H54 (cell line): ENCODE measurements at regions not wholly inside any gene's neighbourhood (a gene's known extent, or its start where the extent isn't known, plus 50 kb on each side); places are given as distances from the start of the nearest gene placed in this dataset.
"Not testable (repeated sequence)": the region's sequence is repeated elsewhere in the genome, so short reads cannot be mapped to it uniquely, and the experiment has no call there.

Experiments used
- DNase-seq: peaks from one replicate; pipeline ENCODE4 v3.0.0; 2011; ENCODE audit warnings: low spot score, mixed read lengths; ENCODE audit not compliant: insufficient read length
- FAIRE-seq: peaks from 3 replicates; lab custom pipeline; 2011; peaks lifted over from hg19 to GRCh38; lab: Jason Lieb, UNC
- POLR2A ChIP-seq: IDR thresholded peaks from 2 replicates; pipeline ENCODE4 v1.6.1; 2011; ENCODE audit warnings: low read depth, mild to moderate bottlenecking, low read length

DNA sequence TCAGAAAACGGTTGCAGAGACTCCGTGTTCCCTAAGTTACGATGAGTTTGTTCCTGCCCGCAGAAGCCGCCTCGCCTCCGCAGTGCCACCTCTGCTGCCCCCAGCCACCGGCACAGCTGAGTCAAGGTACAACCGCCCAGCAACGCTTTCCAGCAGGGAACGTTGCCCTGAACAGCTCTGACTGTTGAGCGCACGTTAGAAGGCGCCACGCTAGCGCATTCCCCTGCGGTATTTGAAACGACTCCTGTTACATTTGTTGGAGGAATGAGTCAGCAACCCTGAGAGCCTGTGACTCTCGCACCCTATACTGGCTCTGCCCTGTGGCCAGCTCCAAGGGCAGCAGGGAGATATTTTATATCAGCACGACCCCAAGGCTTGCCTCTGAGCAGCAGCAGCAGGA, 302.8 kb downstream of the TEX29 start:
- no peak for DNase-seq
- no peak for FAIRE-seq
- TF ChIP-seq POLR2A, result no peak

DNA sequence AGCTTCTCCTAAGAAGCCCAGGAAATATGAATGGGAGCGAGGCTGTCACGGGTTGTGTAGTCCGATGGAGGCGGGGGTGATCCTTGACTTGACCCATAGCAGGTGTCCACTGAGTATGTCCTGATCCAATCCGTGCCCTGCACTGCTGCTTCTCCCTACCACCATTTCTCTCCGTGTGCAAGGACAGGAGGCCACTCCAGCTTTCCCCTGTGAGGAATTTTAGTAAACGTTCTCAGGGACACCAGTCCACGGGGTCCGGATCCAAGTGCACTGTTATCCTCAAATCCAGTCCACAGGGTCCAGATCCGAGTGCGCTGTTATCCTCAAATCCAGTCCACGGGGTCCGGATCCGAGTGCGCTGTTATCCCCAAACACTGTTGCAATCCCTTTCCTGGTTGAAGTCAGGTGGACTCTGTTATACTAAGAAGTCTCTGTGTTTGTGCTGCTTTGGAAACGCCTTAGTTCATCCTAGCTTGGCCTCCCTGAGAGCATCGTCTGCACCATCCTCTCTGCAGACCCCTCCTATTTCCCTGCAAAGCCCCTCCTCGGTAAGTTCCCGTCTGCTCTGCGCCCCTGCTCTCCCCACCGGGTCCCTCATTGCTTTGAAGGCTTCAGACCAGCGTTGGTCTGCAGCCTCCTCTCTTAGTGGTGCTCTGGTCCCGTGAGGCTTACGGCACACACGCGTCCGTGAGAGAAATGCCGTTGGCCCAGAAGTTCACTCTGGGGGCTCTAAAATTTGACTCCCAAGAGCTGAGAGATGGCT, 303.5 kb downstream of the TEX29 start:
- TF ChIP-seq POLR2A, result no peak
- DNase-seq, result no peak
- FAIRE-seq, result no peak

DNA sequence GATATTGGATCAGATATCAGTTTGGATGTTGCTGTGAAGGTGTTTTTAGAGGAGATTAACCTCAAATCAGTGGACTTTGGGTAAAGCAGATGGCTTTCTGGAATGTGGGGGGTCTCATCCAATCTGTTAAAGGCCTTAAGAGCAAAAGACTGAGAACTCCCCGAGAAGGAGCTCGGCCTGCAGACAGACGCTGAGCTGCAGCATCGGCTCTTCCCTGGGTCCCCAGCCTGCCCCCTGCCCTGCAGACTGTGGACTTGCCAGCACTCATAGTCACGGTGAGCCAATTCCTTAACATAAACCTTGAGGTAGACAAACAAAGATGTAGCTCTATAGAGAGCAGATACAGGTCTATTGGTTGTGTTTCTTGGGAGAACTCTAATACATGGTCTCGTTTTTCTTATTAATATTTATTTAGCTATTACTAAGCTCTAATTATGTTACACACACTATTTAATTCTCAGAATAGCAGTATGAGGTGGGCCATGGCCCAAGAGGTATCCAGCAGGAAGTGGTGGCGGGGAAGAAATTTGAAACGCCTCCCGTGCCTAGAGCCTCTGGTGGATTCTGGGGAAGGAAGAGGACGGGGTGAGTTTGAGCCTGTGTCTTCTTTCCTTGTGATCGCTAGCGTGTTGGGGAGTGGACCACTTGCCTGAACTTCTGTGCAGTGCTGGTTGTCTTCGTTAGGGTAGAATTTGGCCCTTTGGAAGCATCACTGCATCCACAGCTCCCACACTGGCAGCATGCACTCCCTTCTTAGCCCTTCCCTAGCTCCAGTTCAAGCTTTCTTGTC, 305.3 kb downstream of the TEX29 start:
- no peak for FAIRE-seq
- DNase-seq, result no peak
- no peak for TF ChIP-seq POLR2A

DNA sequence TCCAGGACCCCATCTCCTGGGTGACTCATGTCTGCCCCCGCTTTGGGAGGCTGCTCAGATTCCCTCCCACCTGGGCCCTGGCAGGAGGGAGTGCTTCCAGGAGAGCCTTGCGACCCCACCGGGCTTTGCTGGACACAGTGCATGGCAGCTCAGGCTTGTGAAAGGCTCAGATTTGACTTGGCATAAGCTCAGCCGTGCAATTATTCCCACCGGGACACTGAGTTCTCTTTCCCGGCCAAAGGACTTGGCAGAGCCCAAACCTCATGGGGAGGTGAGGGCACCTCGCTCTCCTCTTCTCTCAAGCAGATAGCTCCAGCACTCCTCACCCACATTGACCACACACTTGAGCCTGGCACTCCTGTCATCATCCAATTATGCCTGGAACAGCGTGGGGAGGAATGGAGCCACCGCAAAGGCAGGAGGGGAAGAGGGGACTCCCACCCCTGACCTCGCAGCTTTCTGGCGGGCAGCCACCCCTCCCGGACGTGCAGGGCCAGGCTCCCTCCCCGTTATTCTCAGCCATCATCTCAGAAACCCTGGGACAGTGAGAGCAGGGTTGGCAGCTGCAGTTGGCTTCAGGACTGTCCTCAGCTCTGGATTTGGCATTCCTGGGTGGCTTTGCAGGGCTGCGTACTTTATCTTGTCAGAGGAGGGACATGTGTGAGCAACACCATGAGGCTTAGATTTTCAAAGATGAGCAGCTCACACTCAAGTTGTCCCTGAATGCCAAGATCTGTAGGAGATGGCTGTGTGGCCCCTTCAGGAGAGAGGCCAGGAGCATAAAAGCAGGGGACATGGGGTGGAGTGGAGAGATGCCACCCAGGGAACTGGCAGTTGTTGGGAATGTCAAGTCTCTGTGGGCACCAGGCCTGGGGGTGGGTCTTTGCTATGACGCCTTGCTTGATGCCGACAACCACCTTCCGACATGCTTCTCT, 306.2 kb downstream of the TEX29 start:
- DNase-seq, result no peak
- no peak for TF ChIP-seq POLR2A
- no peak for FAIRE-seq

DNA sequence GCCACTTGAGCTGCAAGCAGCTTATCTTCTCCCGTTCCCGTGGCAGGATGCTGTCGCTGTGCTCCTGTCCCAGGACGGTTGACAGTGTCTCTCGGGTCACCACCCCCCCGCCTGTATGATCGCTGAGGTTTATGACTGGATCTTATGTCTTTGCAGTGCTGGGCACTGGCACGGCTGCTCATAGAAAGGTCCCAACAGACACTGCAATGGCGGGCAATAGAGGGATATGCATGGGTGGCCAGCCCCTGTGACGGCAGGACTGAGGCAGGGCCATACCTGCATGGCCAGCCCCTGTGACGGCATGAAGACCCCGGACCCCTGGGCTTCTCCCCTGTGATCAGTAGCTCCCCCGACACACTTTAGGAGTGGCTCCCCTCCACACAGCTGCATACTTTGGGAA, 307.2 kb downstream of the TEX29 start:
- no peak for TF ChIP-seq POLR2A
- DNase-seq, result no peak
- FAIRE-seq, result no peak

DNA sequence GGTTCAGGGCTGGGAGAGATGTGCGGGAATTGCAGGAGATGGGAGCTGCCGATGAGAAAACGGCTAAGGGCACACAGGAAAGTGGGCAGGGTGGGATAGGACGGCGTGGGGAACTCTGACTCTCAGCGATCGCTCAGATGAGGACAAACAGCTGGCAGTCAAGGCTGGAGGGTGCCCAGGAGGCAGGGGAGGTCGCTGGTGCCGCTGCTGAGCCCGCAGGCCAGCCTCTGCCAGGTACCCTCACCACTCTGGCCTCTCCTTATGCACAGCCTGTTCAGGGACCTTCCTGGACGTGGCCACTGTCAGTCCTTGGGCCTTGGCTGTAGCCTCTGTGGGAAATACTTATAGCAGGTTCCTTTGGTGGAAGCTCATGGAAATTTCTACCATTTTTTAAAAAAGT, 308.6 kb downstream of the TEX29 start:
- no peak for TF ChIP-seq POLR2A
- FAIRE-seq (no peak), DNase-seq (no peak)

DNA sequence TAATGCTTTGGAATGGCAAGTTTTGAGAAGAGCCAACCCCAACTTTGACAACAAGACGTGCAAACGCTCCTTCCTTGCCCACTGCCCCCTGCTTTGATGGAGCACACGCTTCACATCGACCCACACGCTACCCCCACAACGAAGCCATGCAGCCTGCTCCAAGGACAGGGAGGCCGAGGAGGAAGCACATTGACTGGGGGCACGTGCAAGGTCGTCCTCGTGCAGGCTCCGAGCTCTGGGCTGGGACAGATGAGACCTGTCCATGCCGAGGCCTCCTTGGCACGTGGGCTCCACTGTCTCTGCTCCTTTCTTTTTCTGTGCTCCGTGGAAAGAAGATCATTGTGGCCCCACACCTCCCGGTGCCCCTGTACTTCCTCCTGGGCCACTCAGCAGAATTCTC, 309.0 kb downstream of the TEX29 start:
- FAIRE-seq (no peak), DNase-seq (no peak)

DNA sequence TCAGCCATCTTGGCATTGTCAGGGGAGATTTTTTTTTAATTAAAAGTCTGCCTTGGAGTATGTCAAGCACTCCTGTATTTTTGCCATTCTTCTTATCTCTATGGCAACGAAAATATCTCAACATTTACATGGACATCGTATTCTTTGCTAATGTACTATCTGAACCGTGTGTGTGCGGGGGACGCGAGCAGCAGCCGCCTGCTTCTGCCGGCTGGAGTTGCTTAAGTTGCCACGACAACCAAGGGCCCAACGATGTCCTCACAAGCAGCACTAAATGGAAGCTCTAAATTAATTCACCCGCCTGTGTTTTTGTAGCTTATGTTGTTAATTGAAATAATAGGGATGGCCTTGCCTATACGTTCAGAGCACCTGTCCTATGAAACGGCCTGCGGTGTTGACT, 309.5 kb downstream of the TEX29 start:
- no peak for TF ChIP-seq POLR2A
- DNase-seq (no peak), FAIRE-seq (no peak)

More for the DNA sequence above, 309.0 kb downstream of the TEX29 start:
- TF ChIP-seq POLR2A, result no peak

DNA sequence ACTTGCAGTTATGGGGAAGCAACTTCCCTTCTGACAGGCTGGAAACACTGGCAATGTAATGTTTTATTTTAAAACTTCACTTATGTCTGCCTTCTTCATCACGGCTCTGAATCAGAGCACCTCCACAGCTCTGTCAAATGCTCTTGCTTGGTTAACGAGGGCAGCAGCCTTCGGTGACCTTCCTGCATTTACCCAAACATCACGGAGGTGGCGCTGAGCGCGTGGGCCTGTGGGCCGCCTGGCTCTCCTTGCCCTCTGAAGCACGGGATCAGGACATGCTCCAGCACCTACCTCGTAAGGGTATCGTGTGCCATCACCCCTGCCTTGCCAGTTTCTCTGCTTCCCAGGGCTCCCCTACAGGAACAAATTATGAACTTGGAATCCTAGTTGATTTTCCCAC, 310.0 kb downstream of the TEX29 start:
- FAIRE-seq (no peak), DNase-seq (no peak)
- no peak for TF ChIP-seq POLR2A

DNA sequence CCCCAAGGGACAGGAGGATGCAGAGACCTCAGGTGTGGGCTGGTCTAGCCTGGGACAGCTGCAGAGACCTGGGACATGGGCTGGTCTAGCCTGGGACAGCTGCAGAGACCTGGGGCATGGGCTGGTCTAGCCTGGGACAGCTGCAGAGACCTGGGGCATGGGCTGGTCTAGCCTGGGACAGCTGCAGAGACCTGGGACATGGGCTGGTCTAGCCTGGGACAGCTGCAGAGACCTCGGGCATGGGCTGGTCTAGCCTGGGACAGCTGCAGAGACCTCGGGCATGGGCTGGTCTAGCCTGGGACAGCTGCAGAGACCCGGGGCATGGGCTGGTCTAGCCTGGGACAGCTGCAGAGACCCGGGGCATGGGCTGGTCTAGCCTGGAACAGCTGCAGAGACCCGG, 310.8 kb downstream of the TEX29 start:
- not testable (repeated sequence) for FAIRE-seq, DNase-seq

DNA sequence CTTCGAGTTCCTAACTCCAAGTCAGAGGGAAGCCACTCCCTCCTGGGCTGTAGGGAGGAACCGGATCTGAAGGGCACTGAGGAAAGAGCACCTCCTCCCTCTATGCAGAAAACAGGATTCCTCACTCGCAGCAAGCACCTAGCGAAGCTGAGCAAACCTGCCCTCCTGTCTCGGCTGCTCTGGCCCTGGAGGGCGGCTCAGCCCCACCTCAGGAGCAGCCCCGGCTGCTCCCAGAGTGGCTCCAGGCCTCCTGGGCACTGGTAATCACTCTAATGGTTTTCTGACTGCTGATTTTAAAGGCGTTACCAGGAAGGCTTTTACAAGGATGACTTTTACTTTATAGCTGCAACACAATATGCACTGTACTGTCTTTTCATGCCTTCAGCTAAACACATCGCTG, 312.5 kb downstream of the TEX29 start:
- TF ChIP-seq POLR2A, result no peak
- FAIRE-seq, result no peak
- no peak for DNase-seq

DNA sequence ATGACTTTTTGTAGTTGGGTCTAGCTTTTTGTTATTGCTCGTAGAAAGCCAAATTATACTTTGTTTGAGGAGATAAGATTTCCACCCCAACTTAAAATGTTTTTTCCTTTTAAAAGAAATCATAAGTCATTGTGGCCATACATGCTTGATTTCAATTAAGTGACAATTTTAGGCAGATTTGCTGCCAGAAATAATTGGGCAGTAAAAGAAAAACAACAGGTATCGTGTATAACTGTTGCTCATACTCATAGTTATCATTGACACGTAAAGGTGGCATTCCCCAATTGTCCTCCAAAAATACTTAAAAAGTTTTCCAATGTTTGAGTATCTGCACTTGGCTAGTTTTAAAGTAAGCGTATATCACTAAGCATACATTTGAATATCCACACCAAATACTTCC, 313.0 kb downstream of the TEX29 start:
- no peak for DNase-seq

DNA sequence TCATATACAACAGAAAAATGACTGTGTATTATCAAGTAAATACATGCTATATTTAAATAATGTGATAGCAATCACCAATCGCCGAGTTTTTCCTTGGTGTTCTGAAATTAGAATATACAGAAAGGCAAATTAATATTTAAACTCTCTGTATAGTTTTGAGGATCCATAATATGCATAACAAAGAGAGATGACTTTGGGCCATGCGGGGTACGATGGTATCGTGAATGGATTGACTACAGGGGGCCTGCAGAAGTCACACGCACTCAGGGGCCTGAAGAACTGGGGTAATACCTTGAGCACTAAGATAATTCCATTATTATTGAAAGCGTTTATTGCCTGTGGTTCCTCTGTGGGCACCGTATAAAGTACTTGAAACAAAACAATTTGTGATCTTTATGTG, 314.0 kb downstream of the TEX29 start:
- DNase-seq, result no peak
- FAIRE-seq, result no peak
- no peak for TF ChIP-seq POLR2A

More for the DNA sequence above, 313.0 kb downstream of the TEX29 start:
- no peak for FAIRE-seq
- no peak for TF ChIP-seq POLR2A

DNA sequence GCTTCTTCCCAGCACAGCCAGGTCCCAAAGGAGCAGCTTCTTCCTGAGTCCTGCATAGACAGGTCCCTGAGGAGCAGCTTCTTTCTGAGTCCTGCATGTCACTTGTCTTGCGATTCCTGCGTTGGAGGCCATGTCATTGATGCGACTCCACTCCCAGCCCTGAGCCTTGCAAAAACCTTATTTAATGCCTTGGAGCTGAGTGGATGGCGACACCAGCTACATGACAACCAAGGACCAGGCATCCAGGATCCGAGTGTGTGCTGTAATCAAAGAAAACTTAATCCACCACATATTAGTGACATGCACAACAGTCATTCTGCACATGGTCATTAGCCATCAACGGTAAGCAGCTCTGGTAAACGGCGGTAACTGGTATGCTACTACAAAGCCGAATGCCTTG, 315.8 kb downstream of the TEX29 start:
- DNase-seq, result no peak
- FAIRE-seq, result no peak
- no peak for TF ChIP-seq POLR2A
